ENCODE measurements at regions not wholly inside any gene's neighbourhood (a gene's known extent, or its start where the extent isn't known, plus 50 kb on each side); places are given as distances from the start of the nearest gene placed in this dataset.
"Not testable (repeated sequence)": the region's sequence is repeated elsewhere in the genome, so short reads cannot be mapped to it uniquely, and the experiment has no call there.

DNA sequence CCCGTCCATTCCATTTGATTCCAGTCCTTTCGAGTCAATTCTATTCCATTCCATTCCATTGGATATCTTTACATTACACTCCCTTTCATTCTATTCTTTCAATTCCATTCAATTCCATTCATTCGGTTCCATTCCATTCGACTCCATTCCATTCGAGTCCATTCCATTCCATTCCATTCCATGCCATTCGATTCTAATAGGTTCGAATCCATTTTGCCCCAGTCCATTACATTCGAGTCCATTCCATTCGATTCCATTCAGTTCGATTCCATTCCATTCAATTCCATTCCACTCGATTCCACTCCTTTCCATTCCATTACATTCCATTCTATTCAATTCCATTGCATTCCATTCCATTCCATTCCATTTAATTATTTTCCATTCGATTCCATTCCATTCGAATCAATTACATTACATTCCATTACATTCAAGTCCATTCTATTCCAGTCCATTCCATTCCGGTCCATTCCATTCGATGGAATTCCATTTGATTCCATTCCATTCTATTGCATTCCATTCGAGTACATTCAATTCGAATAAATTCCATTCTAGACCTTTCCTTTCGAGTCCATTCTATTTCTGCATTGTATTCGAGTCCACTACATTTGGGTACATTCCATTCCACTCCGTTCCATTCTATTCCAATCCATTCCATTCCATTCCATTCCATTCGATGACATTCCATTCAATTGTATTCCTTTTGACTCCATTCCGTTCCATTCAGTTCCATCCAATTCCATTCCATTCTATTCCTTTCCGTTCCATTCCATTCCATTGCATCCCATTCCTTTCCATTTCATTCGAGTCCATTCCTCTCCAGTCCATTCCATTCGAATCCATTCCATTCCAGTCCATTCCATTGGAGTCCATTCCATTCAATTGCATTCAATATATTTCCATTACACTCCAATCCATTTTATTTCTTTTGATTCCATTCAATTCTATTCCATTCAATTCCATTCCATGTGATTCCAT lies 2604.8 kb upstream of the TPTE start:
- DNase-seq (ENCODE audit: low read depth) = no peak

DNA sequence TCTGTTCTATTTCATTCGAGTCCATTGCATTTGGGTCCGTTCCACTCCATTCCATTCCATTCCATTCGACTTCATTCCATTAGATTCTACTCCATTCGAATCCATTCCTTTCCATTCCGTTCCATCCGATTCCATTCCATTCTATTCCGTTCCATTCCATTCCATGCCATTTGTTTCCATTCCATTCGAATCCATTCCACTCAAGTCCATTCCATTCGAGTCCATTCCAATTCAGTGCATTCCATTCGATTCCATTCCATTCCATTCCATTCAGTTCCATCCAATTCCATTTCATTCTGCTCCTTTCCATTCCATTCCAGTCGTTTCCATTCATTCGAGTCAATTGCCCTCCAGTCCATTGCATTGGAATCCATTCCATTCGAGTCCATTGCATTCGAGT lies 2603.7 kb upstream of the TPTE start:
- DNase-seq (ENCODE audit: low read depth) = no peak

DNA sequence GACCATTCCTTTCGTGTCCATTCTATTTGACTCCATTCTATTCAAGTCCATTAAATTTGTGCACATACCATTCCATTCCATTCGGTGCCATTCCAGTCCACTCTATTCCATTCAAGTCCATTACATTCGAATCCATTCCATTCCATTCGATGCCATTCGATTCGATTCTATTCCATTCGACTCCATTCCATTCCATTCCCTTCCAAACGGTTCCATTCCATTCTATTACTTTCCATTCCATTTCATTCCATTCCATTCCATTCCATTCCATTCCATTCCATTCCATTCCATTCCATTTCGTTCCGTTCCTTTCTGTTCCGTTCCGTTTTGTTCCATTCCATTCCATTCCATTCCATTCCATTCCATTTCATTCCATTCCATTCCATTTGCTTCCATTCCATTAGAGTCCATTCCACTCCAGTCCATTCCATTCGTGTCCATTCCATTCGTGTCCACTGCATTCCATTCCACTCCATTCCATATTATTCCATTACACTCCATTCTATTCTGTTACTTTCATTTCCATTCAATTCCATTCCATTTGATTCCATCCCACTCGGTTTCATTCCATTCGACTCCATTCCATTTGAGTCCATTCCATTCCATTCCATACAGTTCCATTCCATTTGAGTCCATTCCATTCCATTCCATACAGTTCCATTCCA lies 2595.3 kb upstream of the TPTE start:
- DNase-seq (ENCODE audit: low read depth) = not testable (repeated sequence)

DNA sequence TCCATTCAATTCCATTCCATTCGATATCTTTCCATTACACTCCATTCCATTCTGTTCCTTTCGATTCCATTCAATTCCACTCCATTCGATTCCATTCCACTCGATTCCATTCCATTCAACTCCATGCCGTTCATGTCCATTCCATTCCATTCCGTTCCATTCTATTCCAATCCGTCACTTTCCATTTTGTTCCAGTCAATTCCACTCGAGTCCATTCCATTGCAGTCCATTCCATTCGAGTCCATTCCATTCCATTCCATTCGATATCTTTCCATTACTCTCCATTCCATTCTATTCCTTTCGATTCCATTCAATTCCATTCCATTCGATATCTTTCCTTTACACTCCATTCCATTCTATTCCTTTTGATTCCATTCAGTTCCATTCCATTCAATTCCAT lies 2592.9 kb upstream of the TPTE start:
- DNase-seq (ENCODE audit: low read depth) = not testable (repeated sequence)

DNA sequence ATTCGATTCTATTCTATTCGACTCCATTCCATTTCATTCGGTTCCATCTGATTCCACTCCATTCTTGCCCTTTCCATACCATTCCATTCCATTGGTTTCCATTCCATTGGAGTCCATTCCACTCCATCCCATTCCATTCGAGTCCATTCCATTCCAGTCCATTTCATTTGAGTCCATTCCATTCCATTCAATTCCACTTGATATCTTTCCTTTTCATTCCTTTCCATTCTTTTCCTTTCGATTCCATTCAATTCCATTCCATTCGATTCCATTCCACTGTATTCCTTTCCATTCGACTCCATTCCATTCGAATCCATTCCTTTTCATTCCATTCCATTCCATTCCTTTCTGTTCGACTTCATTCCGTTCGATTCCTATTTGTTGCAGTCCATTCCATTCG lies 2591.8 kb upstream of the TPTE start:
- DNase-seq (ENCODE audit: low read depth) = not testable (repeated sequence)

DNA sequence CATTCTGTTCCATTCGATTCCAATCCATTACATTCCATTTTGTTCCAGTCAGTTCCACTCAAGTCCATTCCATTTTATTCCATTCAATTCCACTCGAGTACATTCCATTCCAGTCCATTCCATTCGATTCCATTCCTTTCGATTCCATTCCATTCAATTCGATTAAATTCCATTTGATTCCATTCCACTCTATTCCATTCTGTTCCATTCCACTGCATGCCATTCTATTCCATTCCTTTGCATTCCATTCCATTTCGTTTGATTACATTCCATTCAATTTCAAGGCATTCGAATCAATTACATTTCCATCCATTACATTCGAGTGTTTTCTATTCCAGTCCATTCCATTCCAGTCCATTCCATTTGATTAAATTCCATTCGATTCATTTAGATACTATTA lies 2590.9 kb upstream of the TPTE start:
- DNase-seq (ENCODE audit: low read depth) = not testable (repeated sequence)

DNA sequence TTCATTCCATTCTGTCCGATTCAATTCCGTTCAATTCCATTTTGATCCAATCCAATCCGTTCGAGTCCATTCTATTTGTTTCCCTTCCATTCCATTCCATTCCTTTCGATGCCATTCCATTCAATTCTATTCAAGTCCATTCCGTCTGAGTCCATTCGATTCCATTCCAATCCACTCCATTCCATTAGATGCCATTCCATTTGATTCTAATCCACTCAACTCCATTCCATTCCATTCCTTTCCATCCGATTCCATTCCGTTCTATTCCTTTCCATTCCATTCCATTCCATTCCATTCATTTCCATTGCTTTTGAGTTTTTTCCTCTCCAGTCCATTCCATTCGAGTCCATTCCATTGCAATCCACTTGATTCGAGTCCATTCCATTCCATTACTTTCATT lies 2589.3 kb upstream of the TPTE start:
- DNase-seq (ENCODE audit: low read depth) = not testable (repeated sequence)

DNA sequence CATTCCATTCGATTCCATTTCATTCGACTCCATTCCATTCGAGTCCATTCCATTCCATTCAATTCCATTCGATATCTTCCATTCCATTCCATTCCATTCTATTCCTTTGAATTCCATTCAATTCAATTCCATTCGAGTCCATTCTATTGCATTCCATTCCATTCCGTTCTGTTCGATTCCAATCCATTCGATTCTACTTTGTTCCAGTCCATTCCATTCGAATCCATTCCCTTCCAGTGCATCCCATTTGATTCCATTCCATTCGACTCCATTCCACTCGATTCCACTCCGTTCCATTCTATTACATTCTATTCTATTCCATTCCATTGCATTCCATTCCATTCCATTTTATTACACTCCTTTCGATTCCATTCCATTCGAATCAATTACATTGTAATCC lies 2588.5 kb upstream of the TPTE start:
- DNase-seq (ENCODE audit: low read depth) = not testable (repeated sequence)

DNA sequence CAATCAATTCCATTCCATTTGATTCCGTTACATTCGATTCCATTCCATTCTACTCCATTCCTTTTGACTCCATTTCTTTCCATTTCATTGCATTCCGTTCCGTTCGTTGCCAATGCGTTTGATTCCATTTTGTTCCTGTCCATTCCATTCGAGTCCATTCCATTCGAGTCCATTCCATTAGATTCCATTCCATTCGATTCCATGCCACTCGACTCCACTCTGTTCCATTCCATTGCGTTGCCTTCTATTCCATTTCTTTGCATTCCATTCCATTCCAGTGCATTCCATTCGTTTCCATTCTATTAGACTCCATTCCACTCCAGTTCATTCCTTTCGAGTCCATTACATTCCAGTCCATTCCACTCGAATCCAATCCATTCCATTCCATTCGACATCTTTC lies 2587.5 kb upstream of the TPTE start:
- DNase-seq (ENCODE audit: low read depth) = no peak

DNA sequence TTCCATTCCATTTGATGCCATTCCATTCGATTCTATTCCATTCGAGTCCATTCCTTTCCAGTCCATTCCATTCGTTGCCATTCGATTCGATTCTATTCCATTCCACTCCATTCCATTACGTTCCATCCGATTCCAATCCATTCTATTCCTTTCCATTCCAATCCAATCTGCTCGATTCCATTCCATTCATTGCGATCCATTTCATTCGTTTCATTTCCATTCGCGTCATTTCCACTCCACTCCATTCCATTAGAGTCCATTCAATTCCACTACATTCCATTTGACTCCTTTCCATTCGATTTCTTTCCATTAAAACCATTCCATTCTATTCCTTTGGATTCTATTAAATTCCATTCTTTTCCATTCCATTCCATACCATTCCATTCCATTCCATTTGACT lies 2584.1 kb upstream of the TPTE start:
- DNase-seq (ENCODE audit: low read depth) = not testable (repeated sequence)

DNA sequence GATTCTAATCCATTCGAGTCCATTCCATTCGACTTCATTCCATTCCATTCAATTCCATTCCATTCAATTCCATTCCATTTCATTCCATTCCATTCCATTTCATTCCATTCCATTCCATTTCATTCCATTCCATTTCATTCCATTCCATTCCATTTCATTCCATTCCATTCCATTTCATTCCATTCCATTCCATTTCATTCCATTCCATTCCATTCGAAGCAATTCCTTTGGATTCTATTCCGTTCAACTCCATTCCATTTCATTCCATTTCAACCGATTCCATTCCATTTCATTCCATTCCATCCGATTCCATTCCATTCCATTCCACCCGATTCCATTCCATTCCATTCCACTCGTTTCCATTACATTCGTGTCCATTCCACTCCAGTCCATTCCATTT lies 2583.2 kb upstream of the TPTE start:
- not testable (repeated sequence) for DNase-seq (ENCODE audit: low read depth)

DNA sequence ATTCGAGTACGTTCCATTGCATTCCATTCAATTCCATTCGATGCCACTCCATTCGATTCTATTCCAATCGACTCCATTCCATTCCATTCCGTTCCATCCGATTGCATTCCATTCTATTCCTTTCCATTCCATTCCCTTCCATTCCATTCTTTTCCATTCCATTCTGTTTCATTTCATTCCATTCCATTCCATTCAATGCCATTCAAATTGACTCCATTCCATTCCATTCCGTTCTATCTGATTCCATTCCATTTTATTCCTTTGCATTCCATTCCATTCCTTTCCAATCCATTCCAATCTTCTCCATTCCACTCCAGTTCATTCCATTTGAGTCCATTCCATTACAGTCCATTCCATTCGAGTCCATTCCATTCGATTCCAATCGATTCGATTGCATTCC lies 2580.0 kb upstream of the TPTE start:
- DNase-seq (ENCODE audit: low read depth) = not testable (repeated sequence)

DNA sequence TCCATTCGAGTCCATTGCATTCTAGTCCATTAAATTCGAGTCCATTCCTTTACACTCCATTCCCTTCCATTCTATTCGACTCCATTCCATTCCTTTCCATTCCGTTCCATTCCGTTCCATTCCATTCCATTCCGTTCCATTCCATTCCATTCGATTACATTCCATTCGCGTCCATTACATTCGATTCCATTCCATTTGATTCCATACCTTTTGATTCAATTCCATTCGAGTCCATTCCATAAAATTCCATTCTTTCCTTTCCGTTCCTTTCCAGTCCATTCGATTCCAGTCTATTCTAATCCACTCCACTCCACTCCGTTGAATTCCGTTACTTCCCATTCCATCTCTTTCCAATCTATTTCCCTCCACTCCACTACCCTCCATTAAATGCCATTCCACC lies 2579.2 kb upstream of the TPTE start:
- not testable (repeated sequence) for DNase-seq (ENCODE audit: low read depth)

DNA sequence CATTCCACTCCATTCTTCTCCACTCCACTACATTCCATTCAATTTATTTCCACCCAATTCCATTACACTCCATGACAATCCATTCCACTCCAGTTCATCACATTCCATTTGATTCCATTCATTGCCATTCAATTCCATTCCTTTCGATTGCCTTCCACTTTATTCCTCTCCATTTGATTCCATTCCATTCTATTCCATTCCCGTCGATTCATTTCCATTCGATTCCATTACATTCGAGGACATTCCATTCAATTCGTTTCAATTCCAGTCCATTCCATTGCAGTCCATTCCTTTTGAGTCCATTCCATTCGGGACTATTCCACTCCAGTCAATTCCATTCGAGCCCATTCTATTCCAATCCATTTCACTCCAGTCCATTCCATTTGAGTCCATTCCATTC lies 2577.8 kb upstream of the TPTE start:
- DNase-seq (ENCODE audit: low read depth) = not testable (repeated sequence)

DNA sequence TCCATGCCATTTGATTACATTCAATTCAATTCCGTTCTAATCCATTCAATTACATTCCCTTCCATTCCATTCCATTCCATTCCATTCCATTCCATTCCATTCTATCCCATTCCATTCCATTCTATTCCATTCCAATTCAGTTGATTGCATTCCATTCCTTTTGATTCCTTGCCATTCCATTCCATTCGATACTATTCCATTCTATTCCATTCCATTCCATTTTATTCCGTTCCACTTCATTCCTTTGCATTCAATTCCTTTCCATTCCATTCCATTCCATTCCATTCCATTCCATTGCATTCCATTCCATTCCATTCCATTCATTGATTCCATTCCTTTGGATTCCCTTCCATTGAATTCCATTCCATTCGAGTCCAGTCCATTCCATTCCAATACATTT lies 2574.0 kb upstream of the TPTE start:
- DNase-seq (ENCODE audit: low read depth) = no peak

DNA sequence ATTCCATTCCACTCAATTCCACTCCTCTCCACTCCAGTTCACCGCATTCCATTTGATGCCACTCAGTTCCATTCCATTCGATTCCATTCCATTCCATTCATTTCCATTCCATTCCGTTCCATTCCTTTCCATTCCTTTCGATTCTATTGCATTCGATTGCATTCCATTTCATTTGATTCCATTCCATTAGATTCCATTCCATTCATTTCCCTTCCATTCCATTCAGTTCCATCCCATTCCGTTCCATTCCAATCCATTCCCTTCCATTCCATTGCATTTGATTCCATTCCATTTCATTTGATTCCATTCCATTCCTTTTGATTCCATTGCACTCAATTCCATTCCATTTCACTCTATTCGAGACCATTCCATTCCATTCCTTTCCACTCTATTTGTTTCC lies 2572.7 kb upstream of the TPTE start:
- DNase-seq (ENCODE audit: low read depth) = not testable (repeated sequence)

DNA sequence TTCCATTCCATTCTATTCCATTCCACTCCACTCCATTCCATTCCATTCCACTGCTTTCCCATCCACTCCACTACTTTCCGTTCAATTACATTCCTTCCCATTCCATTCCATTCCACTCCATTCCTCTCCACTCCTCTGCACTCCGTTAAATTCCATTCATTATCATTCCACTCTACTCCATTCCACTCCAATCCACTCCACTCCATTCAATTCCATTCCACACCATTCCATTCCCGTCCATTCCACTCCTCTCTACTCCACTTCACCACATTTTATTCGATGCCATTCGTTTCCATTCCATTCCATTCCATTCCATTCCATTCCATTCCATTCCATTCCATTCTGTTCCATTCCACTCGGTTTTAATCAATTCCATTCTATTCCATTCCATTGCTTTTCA lies 2571.5 kb upstream of the TPTE start:
- DNase-seq (ENCODE audit: low read depth) = not testable (repeated sequence)

DNA sequence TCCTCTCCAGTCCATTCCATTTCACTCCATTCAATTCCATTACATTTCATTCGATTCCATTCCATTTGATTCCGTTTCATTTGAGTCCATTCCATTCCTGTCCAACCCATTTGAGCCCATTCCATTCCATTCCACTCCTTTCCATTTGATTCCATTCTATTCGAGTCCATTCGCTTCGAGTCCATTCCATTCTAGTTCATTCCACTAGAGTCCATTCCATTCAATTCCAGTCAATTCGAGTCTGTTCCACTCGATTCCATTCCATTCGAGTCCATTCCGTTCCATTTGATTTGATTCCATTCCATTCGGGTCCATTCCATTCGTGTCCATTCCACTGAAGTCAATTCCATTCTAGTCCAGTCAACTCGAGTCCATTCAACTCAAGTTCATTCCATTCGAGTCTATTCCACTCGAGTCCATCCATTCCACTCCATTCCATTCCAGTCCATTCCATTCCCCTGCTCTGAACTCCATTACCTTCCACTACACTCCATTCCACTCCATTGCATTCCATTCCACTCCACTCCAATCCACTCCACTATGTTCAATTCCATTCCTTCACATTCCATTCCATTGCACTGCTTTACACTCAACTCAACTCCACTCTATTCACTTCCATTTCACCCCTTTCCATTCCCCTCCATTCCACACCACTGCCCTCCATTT lies 2569.4 kb upstream of the TPTE start:
- DNase-seq (ENCODE audit: low read depth) = peak; percentile 11

DNA sequence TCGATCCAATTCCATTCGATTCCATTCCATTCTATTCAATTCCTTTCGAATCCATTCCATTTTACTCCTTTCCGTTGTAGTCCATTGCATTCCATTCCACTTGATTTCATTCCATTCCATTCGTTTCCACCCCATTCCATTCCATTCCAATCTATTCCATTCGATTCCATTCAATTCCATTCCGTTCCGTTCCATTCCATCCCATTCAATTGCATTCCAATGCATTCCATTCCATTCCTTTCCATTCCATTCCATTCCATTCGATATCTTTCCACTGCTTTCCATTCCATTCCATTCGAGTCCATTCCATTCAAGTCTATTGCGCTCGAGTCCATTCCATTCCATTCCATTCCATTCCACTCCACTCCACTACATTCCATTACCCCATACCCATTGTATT lies 2568.7 kb upstream of the TPTE start:
- no peak for DNase-seq (ENCODE audit: low read depth)

DNA sequence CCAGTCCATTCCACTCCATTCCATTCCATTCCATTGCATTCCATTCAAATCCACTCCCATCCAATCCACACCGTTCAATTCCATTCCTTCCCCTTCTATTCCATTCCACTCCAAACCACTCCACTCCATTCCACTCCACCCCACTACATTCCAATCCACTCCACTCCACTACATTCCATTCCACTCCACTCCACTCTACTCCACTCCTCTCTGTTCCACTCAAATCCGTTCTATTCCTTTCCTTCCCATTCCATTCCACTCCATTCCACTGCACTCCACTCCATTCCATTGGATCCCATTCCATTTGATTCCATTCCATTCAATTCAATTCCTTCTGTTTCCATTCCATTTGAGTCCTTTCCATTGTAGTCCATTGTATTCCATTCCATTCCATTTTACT lies 2568.3 kb upstream of the TPTE start:
- no peak for DNase-seq (ENCODE audit: low read depth)

DNA sequence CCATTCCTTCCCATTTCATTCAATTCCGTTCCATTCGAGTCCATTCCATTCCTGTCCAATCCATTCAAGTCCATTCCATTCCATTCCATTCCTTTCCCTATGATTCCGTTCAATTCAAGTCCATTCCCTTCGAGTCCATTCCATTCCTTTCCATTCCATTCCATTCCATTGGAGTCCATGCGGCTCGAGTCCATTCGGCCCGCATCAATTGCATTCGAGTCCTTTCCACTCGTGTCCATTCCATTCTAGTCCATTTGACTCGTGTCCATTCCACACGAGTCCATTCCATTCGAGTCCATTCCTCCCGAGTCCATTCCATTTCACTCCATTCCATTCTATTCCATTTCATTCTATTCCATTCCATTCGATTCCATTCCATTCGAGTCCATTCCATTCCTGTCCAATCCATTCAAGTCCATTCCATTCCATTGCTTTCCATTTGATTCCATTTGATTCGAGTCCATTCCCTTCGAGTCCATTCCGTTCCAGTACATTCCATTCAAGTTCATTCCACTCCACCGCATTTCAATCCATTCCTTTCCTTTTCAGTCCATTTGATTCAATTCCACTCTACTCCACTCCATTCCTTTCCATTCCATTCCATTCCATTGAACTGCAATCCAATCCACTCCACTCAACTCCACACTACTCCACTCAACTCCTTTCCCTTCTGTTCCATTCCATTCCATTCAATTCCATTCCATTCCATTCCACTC lies 2565.9 kb upstream of the TPTE start:
- DNase-seq (ENCODE audit: low read depth) = not testable (repeated sequence)

DNA sequence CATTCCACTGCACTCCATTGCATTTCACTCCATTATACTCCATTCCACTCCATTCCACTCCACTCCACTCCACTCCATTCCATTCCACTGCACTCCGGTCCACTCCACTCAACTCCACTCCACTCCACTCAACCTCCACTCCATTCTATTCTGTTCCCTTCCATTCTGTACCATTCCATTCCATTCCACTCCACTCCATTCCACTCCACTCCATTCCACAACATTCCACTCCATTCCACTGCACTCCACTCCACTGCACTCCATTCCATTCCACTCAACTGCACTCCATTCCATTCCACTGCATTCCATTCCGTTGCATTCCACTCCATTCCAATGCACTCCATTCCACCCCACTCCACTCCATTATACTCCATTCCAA lies 2565.3 kb upstream of the TPTE start:
- DNase-seq (ENCODE audit: low read depth) = not testable (repeated sequence)
